ENCODE measurements at regions not wholly inside any gene's neighbourhood (a gene's known extent, or its start where the extent isn't known, plus 50 kb on each side); places are given as distances from the start of the nearest gene placed in this dataset.

DNA sequence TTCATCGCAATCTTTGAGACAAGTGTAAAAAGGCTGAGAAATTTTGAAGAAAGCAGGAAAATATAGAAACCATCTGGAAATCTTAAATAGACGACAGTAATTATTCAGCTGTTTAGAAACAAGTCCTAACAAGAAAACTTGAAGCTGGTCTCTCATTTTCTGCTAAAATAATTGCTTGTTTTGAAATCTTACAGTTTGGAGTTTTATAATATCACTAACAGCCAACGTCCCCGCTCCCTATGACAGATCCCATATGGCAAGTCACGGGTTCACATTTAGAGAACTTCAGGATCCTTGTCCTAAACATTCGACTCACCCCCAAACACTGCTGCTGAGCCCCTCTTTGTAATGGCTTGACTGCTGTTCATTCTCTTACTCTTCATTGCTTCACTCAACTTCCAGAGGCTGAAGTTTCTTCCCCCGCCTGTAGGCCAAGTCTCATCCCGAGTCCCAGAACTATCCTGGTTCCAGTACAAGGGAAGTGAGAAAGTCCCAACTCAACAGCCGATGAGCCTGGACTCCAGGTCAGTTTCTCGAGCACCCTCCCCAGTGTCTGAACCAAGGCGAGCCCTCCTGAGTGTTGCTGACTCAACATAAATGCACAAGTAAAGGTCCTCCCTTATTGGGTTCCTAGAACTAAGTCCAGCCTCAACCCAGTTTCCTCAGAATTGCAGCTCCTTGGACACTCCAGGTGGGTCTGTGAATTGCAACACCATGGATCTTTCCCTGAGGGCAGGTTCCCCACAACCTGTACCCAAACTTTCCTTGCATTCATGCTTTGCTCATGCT lies 93.4 kb upstream of the BACE2 start:
- intact Hi-C loops (cut with DNase I): loop anchor here in 1 of 10 donors (5.0 kb wide), 1 partner anchor 932 kb away; no protein-coding TSS in a partner anchor
- Histone ChIP-seq H3K4me1 (no peaks in the 10 kb centered on the region), H3K36me3 (no peaks in the 10 kb centered on the region), H3K27ac (no peak overlapping the region), H3K9me3 (no peaks in the 10 kb centered on the region), H3K27me3 (peaks cover 0 to 26% (median 4%) of the 10 kb centered on the region in 9 donors), H3K4me3 (no peak overlapping the region)
- ATAC-seq (no peak), DNase-seq (no peak)
- WGBS, 4 donors: 81 to 87% (median 83%) methylated on average over 11 of the region's 11 CpGs
- no peak for TF ChIP-seq POLR2A (IDR thresholded peaks at IDR 0.05)
- TF ChIP-seq, protein P1, sequence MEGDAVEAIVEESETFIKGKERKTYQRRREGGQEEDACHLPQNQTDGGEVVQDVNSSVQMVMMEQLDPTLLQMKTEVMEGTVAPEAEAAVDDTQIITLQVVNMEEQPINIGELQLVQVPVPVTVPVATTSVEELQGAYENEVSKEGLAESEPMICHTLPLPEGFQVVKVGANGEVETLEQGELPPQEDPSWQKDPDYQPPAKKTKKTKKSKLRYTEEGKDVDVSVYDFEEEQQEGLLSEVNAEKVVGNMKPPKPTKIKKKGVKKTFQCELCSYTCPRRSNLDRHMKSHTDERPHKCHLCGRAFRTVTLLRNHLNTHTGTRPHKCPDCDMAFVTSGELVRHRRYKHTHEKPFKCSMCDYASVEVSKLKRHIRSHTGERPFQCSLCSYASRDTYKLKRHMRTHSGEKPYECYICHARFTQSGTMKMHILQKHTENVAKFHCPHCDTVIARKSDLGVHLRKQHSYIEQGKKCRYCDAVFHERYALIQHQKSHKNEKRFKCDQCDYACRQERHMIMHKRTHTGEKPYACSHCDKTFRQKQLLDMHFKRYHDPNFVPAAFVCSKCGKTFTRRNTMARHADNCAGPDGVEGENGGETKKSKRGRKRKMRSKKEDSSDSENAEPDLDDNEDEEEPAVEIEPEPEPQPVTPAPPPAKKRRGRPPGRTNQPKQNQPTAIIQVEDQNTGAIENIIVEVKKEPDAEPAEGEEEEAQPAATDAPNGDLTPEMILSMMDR (IDR thresholded peaks at IDR 0.05): no peak

DNA sequence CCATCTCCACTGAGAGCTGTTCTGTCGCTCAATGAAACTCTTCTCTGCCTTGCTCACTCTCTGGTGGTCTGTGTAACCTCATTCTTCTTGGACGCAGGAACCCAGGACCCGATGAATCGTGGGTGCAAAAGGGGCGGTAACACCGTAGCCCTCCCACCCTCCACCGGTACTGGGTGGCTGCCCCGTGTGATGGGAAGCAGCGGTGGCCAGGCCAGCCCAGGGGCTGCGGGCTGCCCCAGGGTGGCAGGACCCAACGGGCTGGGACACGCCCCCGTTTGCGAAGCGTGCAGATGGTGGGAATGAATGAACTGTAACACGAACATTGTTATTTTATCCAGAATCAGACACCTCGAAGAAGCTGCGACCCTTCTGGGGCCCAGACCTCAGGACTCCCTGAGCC lies 92.3 kb upstream of the BACE2 start:
- Histone ChIP-seq H3K36me3 (no peaks in the 10 kb centered on the region), H3K4me3 (no peak overlapping the region), H3K27ac (no peak overlapping the region), H3K4me1 (no peaks in the 10 kb centered on the region), H3K9me3 (no peaks in the 10 kb centered on the region), H3K27me3 (peaks cover 0 to 23% (median 0%) of the 10 kb centered on the region in 9 donors)
- DNase-seq (no peak), ATAC-seq (no peak)
- no peak for TF ChIP-seq POLR2A (IDR thresholded peaks at IDR 0.05)
- TF ChIP-seq, protein P1 (IDR thresholded peaks at IDR 0.05): no peak
- 93 to 96% (median 96%) methylated on average over 17 to 18 of the region's 18 CpGs for WGBS, 4 donors
- intact Hi-C loops (cut with DNase I): no loop called here

DNA sequence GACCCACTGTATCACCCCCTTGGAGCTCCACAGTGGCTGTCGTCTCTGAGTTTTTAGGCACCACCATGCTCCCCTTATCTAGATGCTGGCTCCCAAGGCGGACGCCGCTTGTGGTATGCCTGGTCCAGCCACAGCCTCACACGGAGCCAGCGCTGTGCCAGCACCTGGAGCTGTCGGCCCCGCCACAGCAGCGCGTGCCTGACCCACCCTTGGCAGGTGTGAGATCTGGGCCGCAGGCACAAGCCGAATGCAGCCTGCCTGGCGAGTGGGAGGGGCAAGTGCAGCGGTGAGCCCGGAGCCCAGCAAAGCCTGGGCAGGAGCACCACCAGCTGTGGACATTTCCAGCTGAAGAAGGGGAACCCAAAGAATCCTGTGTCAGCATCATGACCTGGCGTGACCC lies 91.9 kb upstream of the BACE2 start:
- Histone ChIP-seq H3K4me1 (no peaks in the 10 kb centered on the region), H3K27ac (no peak overlapping the region), H3K4me3 (no peak overlapping the region), H3K27me3 (peaks cover 0 to 23% (median 0%) of the 10 kb centered on the region in 9 donors), H3K36me3 (no peaks in the 10 kb centered on the region), H3K9me3 (no peaks in the 10 kb centered on the region)
- intact Hi-C loops (cut with DNase I): no loop called here
- ATAC-seq (no peak), DNase-seq (no peak)
- TF ChIP-seq POLR2A (IDR thresholded peaks at IDR 0.05): no peak
- TF ChIP-seq, protein P1 (IDR thresholded peaks at IDR 0.05): no peak
- 93 to 100% (median 94%) methylated on average over 6 to 16 of the region's 16 CpGs for WGBS, 4 donors

DNA sequence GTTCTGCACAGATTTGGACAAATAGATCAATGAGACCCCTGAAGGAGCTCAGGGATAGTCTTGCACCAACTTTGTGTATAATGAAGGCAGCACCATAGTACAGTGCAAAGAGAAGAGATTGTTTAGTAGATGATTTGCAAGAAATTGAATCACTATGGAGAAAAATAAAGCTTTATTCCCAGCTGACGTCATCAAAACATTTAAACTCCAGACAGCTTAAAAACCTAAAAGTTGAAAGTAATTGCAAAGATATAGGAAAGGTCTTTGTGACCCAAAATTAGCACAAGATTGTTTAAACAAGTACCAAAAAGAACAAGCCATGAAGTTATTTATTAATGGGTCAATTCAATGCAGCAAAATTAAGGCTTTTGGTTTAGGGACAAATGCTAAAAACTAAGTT lies 88.8 kb upstream of the BACE2 start:
- TF ChIP-seq POLR2A (IDR thresholded peaks at IDR 0.05): no peak
- TF ChIP-seq, protein P1 (IDR thresholded peaks at IDR 0.05): no peak
- Histone ChIP-seq H3K4me3 (no peak overlapping the region), H3K36me3 (no peaks in the 10 kb centered on the region), H3K27me3 (peaks cover 0 to 23% (median 0%) of the 10 kb centered on the region in 9 donors), H3K9me3 (peaks cover 0 to 6% (median 0%) of the 10 kb centered on the region in 12 donors), H3K27ac (no peak overlapping the region), H3K4me1 (no peaks in the 10 kb centered on the region)
- DNase-seq: no peak
- intact Hi-C loops (cut with DNase I): no loop called here
- 82 to 94% (median 86%) methylated on average over 1 of the region's 1 CpG for WGBS, 4 donors
- no peak for ATAC-seq
